Mesendoderm (in vitro differentiated cells): ENCODE measurements at regions not wholly inside any gene's neighbourhood (a gene's known extent, or its start where the extent isn't known, plus 50 kb on each side); places are given as distances from the start of the nearest gene placed in this dataset.

Experiments used
- DNase-seq: peaks from one replicate; pipeline ENCODE4 v3.0.0; 2013
- H2AK5ac ChIP-seq: 2 replicates; pipeline ENCODE4 v1.6.1; 2013; ENCODE audit warnings: low read length, inconsistent platforms
- H2BK120ac ChIP-seq: 2 replicates; pipeline ENCODE4 v1.6.1; 2013; ENCODE audit warnings: low read depth, mild to moderate bottlenecking, low read length, moderate library complexity, mixed read lengths
- H2BK15ac ChIP-seq: replicated peaks from 2 replicates; pipeline ENCODE4 v1.6.1; 2013; ENCODE audit warnings: low read depth, mild to moderate bottlenecking, moderate library complexity
- H2BK5ac ChIP-seq: 2 replicates; pipeline ENCODE4 v1.6.1; 2013; ENCODE audit warnings: low read length, inconsistent platforms
- H3K18ac ChIP-seq: 2 replicates; pipeline ENCODE4 v1.6.1; 2013; ENCODE audit warnings: mild to moderate bottlenecking, low read length, mixed read lengths
- H3K23ac ChIP-seq: one replicate; pipeline ENCODE4 v1.6.1; 2013; ENCODE audit warnings: low read length
- H3K27ac ChIP-seq: 2 replicates; pipeline ENCODE4 v1.5.1; 2013; ENCODE audit warnings: low read depth, mild to moderate bottlenecking, inconsistent platforms, low read length, moderate library complexity
- H3K27me3 ChIP-seq: 2 replicates; pipeline ENCODE4 v1.6.1; 2013; ENCODE audit warnings: low read length, control low read depth, mild to moderate bottlenecking, inconsistent platforms; ENCODE audit not compliant: insufficient read depth, poor library complexity
- H3K36me3 ChIP-seq: 2 replicates; pipeline ENCODE4 v1.6.1; 2013; ENCODE audit warnings: low read length, inconsistent platforms; ENCODE audit not compliant: control insufficient read depth, insufficient read depth
- H3K4ac ChIP-seq: one replicate; pipeline ENCODE4 v1.6.1; 2013; ENCODE audit warnings: low read depth, mild to moderate bottlenecking, low read length, moderate library complexity
- H3K4me1 ChIP-seq: 2 replicates; pipeline ENCODE4 v1.6.1; 2013; ENCODE audit warnings: low read depth, low read length, inconsistent platforms; ENCODE audit not compliant: control insufficient read depth
- H3K4me2 ChIP-seq: 2 replicates; pipeline ENCODE4 v1.6.1; 2013; ENCODE audit warnings: low read length
- H3K4me3 ChIP-seq: 2 replicates; pipeline ENCODE4 v1.5.1; 2013; ENCODE audit warnings: mild to moderate bottlenecking, low read length
- H3K56ac ChIP-seq: one replicate; pipeline ENCODE4 v1.6.1; 2013; ENCODE audit warnings: low read length
- H3K79me1 ChIP-seq: 2 replicates; pipeline ENCODE4 v1.6.1; 2013; ENCODE audit warnings: low read length, inconsistent platforms
- H3K79me2 ChIP-seq: 2 replicates; pipeline ENCODE4 v1.6.1; 2013; ENCODE audit warnings: mild to moderate bottlenecking, low read length; ENCODE audit not compliant: control insufficient read depth, insufficient read depth
- H3K9ac ChIP-seq: 2 replicates; pipeline ENCODE4 v1.6.1; 2013; ENCODE audit warnings: low read length, inconsistent platforms
- H4K5ac ChIP-seq: one replicate; pipeline ENCODE4 v1.6.1; 2013; ENCODE audit warnings: low read length
- H4K8ac ChIP-seq: one replicate; pipeline ENCODE4 v1.6.1; 2013; ENCODE audit warnings: low read depth, mild to moderate bottlenecking, control low read depth, low read length, moderate library complexity
- WGBS: extraction: QIAGEN DNeasy Blood & Tissue Kit; methylation state at CpG from one replicate; pipeline ENCODE4 v1.1.7; 2013; ENCODE audit warnings: low lambda C conversion rate, missing lambda C conversion rate; ENCODE audit not compliant: insufficient coverage; ENCODE audit errors: extremely low coverage; 5-methylcytosine and 5-hydroxymethylcytosine counted together

DNA sequence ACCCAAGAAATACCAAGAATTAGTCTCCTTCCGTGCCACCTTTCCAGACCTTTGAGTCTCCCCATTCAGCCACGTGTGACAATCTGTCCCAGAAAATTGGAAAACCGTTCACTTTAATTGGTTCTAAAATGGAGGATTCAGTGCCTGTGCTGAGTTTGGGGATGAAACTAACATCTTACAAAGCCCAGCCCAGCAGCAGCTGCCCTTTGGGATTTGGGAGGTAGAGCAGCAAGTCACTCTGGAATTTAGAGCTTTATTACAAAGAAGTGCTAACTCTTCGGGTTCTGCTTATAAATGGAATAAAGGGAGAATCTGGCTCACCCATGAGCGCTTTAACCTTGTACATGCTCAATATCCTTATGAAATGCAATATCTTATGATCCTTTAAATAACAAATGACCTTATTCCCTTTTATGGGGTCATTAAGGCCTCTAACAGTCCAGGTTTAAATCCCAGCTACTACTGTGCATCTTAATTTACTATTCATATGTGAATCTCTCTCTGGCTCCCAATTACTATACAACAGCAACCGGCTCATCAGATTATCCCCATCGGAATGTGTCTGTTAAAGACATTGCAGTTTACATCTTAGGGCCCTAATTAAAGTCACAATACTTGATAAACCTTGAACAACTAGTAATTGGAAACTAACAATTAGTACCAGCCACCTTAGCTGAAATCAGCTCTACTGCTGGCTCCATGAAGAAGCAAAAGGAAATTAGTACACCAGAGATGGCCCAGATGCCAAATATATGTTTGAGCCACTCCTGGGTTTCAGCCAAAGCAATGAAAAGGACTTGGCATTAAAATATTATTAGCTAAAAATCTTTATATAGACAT is 271.8 kb upstream of the SMARCA2 start:
- Histone ChIP-seq H3K56ac (no peak overlapping the region), H3K27me3 (no peaks in the 10 kb centered on the region), H3K79me2 (no peaks in the 10 kb centered on the region), H3K9ac (no peak overlapping the region), H3K79me1 (no peaks in the 10 kb centered on the region), H4K5ac (no peak overlapping the region), H3K4me3 (no peak overlapping the region), H3K27ac (no peak overlapping the region), H3K36me3 (no peaks in the 10 kb centered on the region), H3K23ac (no peak overlapping the region), H3K4me1 (no peaks in the 10 kb centered on the region), H2BK120ac (no peak overlapping the region), H3K18ac (no peak overlapping the region), H3K4ac (no peak overlapping the region), H2BK5ac (no peak overlapping the region), H2BK15ac (no peak overlapping the region), H3K4me2 (no peak overlapping the region), H4K8ac (no peak overlapping the region), H2AK5ac (no peak overlapping the region)
- DNase-seq, result no peak
- no CpG with 5 or more reads among the region's 7 CpGs for WGBS

- Histone ChIP-seq H3K23ac (no peak overlapping the region), H2AK5ac (no peak overlapping the region), H3K27ac (no peak overlapping the region), H3K4me3 (no peak overlapping the region), H3K56ac (no peak overlapping the region), H2BK5ac (no peak overlapping the region), H3K4ac (no peak overlapping the region), H2BK15ac (no peak overlapping the region), H4K8ac (no peak overlapping the region), H3K9ac (no peak overlapping the region), H3K18ac (no peak overlapping the region), H2BK120ac (no peak overlapping the region), H3K36me3 (no peaks in the 10 kb centered on the region), H3K4me2 (no peak overlapping the region), H3K27me3 (no peaks in the 10 kb centered on the region), H4K5ac (no peak overlapping the region), H3K79me1 (no peaks in the 10 kb centered on the region), H3K4me1 (no peaks in the 10 kb centered on the region), H3K79me2 (no peaks in the 10 kb centered on the region)
- no peak for DNase-seq
- no CpG with 5 or more reads among the region's 2 CpGs for WGBS
These were observed 269.2 kb upstream of the SMARCA2 start for GRCh38 chr9:1745980-1746379.

- no peaks in the 10 kb centered on the region for H3K79me1 ChIP-seq
- no peaks in the 10 kb centered on the region for H3K27me3 ChIP-seq
- no peaks in the 10 kb centered on the region for H3K79me2 ChIP-seq
- H2BK5ac ChIP-seq, result no peak overlapping the region
- H2AK5ac ChIP-seq, result no peak overlapping the region
- H3K4me3 ChIP-seq, result no peak overlapping the region
- H2BK15ac ChIP-seq, result no peak overlapping the region
- H3K56ac ChIP-seq, result no peak overlapping the region
- no peak overlapping the region for H3K4me2 ChIP-seq
- no peak overlapping the region for H3K23ac ChIP-seq
- no peak for DNase-seq
- WGBS, result no CpG with 5 or more reads among the region's 2 CpGs
- no peak overlapping the region for H2BK120ac ChIP-seq
- no peak overlapping the region for H3K27ac ChIP-seq
- H4K8ac ChIP-seq, result no peak overlapping the region
- no peak overlapping the region for H4K5ac ChIP-seq
- no peaks in the 10 kb centered on the region for H3K36me3 ChIP-seq
- H3K9ac ChIP-seq, result no peak overlapping the region
- H3K4ac ChIP-seq, result no peak overlapping the region
- H3K4me1 ChIP-seq, result no peaks in the 10 kb centered on the region
- no peak overlapping the region for H3K18ac ChIP-seq
These were observed 267.7 kb upstream of the SMARCA2 start for GRCh38 chr9:1747417-1747967.

GRCh38 chr9:1748407-1748806 is 266.7 kb upstream of the SMARCA2 start:
- H3K9ac ChIP-seq, result no peak overlapping the region
- no peak overlapping the region for H3K23ac ChIP-seq
- no peak overlapping the region for H2AK5ac ChIP-seq
- H2BK5ac ChIP-seq, result no peak overlapping the region
- H3K27me3 ChIP-seq, result no peaks in the 10 kb centered on the region
- H3K4me2 ChIP-seq, result no peak overlapping the region
- H2BK120ac ChIP-seq, result no peak overlapping the region
- no CpG with 5 or more reads among the region's 1 CpG for WGBS
- H3K4me3 ChIP-seq, result no peak overlapping the region
- H3K4ac ChIP-seq, result no peak overlapping the region
- no peak overlapping the region for H2BK15ac ChIP-seq
- H3K79me1 ChIP-seq, result no peaks in the 10 kb centered on the region
- no peak overlapping the region for H4K8ac ChIP-seq
- no peaks in the 10 kb centered on the region for H3K79me2 ChIP-seq
- no peak overlapping the region for H4K5ac ChIP-seq
- H3K18ac ChIP-seq, result no peak overlapping the region
- DNase-seq, result no peak
- no peak overlapping the region for H3K27ac ChIP-seq
- no peaks in the 10 kb centered on the region for H3K36me3 ChIP-seq
- H3K56ac ChIP-seq, result no peak overlapping the region
- H3K4me1 ChIP-seq, result no peaks in the 10 kb centered on the region

GRCh38 chr9:1757186-1757585 is 258.0 kb upstream of the SMARCA2 start:
- no peak for DNase-seq

More at GRCh38 chr9:1757186-1757585, 258.0 kb upstream of the SMARCA2 start:
- Histone ChIP-seq H3K79me2 (no peaks in the 10 kb centered on the region), H3K4me1 (no peaks in the 10 kb centered on the region), H2BK5ac (no peak overlapping the region), H3K79me1 (no peaks in the 10 kb centered on the region), H3K23ac (no peak overlapping the region), H3K4me2 (no peak overlapping the region), H3K18ac (no peak overlapping the region), H3K27ac (no peak overlapping the region), H3K56ac (no peak overlapping the region), H4K8ac (no peak overlapping the region), H3K4ac (no peak overlapping the region), H3K4me3 (no peak overlapping the region), H3K27me3 (no peaks in the 10 kb centered on the region), H4K5ac (no peak overlapping the region), H2AK5ac (no peak overlapping the region), H3K36me3 (no peaks in the 10 kb centered on the region), H2BK120ac (no peak overlapping the region), H2BK15ac (no peak overlapping the region), H3K9ac (no peak overlapping the region)
- WGBS, result no CpG with 5 or more reads among the region's 5 CpGs
